ENCODE measurements at regions not wholly inside any gene's neighbourhood (a gene's known extent, or its start where the extent isn't known, plus 50 kb on each side); places are given as distances from the start of the nearest gene placed in this dataset.

- TF ChIP-seq CTCF (IDR thresholded peaks at IDR 0.05) (no peak), POLR2A (IDR thresholded peaks at IDR 0.05) (no peak)
These were observed 915.0 kb downstream of the CDH11 start for GRCh38 chr16:64206862-64207261.

Measured in thyroid gland (tissue), 4 donors.